ENCODE measurements at regions not wholly inside any gene's neighbourhood (a gene's known extent, or its start where the extent isn't known, plus 50 kb on each side); places are given as distances from the start of the nearest gene placed in this dataset.
"Not testable (repeated sequence)": the region's sequence is repeated elsewhere in the genome, so short reads cannot be mapped to it uniquely, and the experiment has no call there.

- no peak for TF ChIP-seq CTCF (IDR thresholded peaks at IDR 0.05; ENCODE audit: control extremely low read depth, extremely low read depth, low read depth, missing control alignments)
- DNase-seq (ENCODE audit: extremely low spot score), result no peak
- ChIA-PET CTCF (no interaction called here), POLR2A (no interaction called here)
Measured at GRCh38 chr2:234695981-234696380, 199.1 kb upstream of the ARL4C start.

GRCh38 chr2:234694244-234695013 lies 197.5 kb upstream of the ARL4C start:
- no peak for TF ChIP-seq CTCF (IDR thresholded peaks at IDR 0.05; ENCODE audit: control extremely low read depth, extremely low read depth, low read depth, missing control alignments)
- DNase-seq (ENCODE audit: extremely low spot score), result no peak
- CTCF ChIA-PET, result no interaction called here
- POLR2A ChIA-PET, result no interaction called here

- CTCF ChIA-PET, POLR2A ChIA-PET: not testable (repeated sequence)
Measured at GRCh38 chr2:234693681-234694190, 196.9 kb upstream of the ARL4C start.

GRCh38 chr2:234693191-234693590 lies 196.3 kb upstream of the ARL4C start:
- DNase-seq (ENCODE audit: extremely low spot score); POLR2A ChIA-PET; CTCF ChIA-PET: not testable (repeated sequence)

More at GRCh38 chr2:234693681-234694190, 196.9 kb upstream of the ARL4C start:
- not testable (repeated sequence) for DNase-seq (ENCODE audit: extremely low spot score)

GRCh38 chr2:234691968-234692955 lies 195.4 kb upstream of the ARL4C start:
- ChIA-PET CTCF (no interaction called here), POLR2A (no interaction called here)
- TF ChIP-seq CTCF (IDR thresholded peaks at IDR 0.05; ENCODE audit: control extremely low read depth, extremely low read depth, low read depth, missing control alignments), result no peak
- no peak for DNase-seq (ENCODE audit: extremely low spot score)

- ChIA-PET POLR2A (no interaction called here), CTCF (no interaction called here)
- no peak for DNase-seq (ENCODE audit: extremely low spot score)
- no peak for TF ChIP-seq CTCF (IDR thresholded peaks at IDR 0.05; ENCODE audit: control extremely low read depth, extremely low read depth, low read depth, missing control alignments)
Measured at GRCh38 chr2:234691214-234691575, 194.3 kb upstream of the ARL4C start.

GRCh38 chr2:234690569-234691213 lies 193.8 kb upstream of the ARL4C start:
- ChIA-PET CTCF (no interaction called here), POLR2A (no interaction called here)
- no peak for TF ChIP-seq CTCF (IDR thresholded peaks at IDR 0.05; ENCODE audit: control extremely low read depth, extremely low read depth, low read depth, missing control alignments)
- DNase-seq (ENCODE audit: extremely low spot score), result no peak

Measured in GM10248 (cell line).